Endodermal cell (in vitro differentiated cells): ENCODE measurements at regions not wholly inside any gene's neighbourhood (a gene's known extent, or its start where the extent isn't known, plus 50 kb on each side); places are given as distances from the start of the nearest gene placed in this dataset.

Experiments used
- DNase-seq: peaks from one replicate; pipeline ENCODE4 v3.0.0-alpha.2; 2017
- H3K27ac ChIP-seq: 2 replicates; pipeline ENCODE4 v1.5.1; 2013; ENCODE audit warnings: mild to moderate bottlenecking, low read depth, low read length, moderate library complexity
- H3K27me3 ChIP-seq: 2 replicates; pipeline ENCODE4 v1.6.1; 2013; ENCODE audit warnings: mild to moderate bottlenecking, low read length, moderate library complexity; ENCODE audit not compliant: insufficient read depth, control insufficient read depth, poor library complexity, severe bottlenecking
- H3K36me3 ChIP-seq: 2 replicates; pipeline ENCODE4 v1.7.0; 2013; ENCODE audit warnings: mild to moderate bottlenecking, low read length, moderate library complexity; ENCODE audit not compliant: control insufficient read depth, insufficient read depth
- H3K4me1 ChIP-seq: one replicate; pipeline ENCODE4 v1.7.0; 2013; ENCODE audit warnings: low read length; ENCODE audit not compliant: control insufficient read depth, insufficient read depth
- H3K4me3 ChIP-seq: 2 replicates; pipeline ENCODE4 v1.5.1; 2013; ENCODE audit warnings: mild to moderate bottlenecking, low read length, moderate library complexity
- H3K9ac ChIP-seq: 2 replicates; pipeline ENCODE4 v1.6.1; 2013; ENCODE audit warnings: mild to moderate bottlenecking, low read length, moderate library complexity; ENCODE audit not compliant: poor library complexity, severe bottlenecking; ENCODE audit errors: extremely low read depth
- H3K9me3 ChIP-seq: 2 replicates; pipeline ENCODE4 v1.6.1; 2013; ENCODE audit warnings: mild to moderate bottlenecking, low read length, moderate library complexity; ENCODE audit not compliant: control insufficient read depth
- H3K27ac Mint-ChIP-seq: 2 replicates; pipeline ENCODE4 v1.8.0; 2020; ENCODE audit warnings: mixed read lengths
- H3K27me3 Mint-ChIP-seq: 2 replicates; pipeline ENCODE4 v1.8.0; 2021; ENCODE audit warnings: mild to moderate bottlenecking, mixed read lengths; ENCODE audit not compliant: insufficient read depth
- H3K36me3 Mint-ChIP-seq: 2 replicates; pipeline ENCODE4 v1.8.0; 2020; ENCODE audit warnings: low read depth, mixed read lengths
- H3K4me1 Mint-ChIP-seq: 2 replicates; pipeline ENCODE4 v1.8.0; 2020; ENCODE audit warnings: mixed read lengths
- H3K4me3 Mint-ChIP-seq: 2 replicates; pipeline ENCODE4 v1.8.0; 2020; ENCODE audit warnings: mild to moderate bottlenecking, moderate library complexity, mixed read lengths
- H3K9me3 Mint-ChIP-seq: 2 replicates; pipeline ENCODE4 v1.8.0; 2020; ENCODE audit warnings: mild to moderate bottlenecking, mixed read lengths
- WGBS, 2 experiments: methylation state at CpG; one replicate each; pipeline versions ENCODE4 v1.1.5 to v1.1.7; 2013; ENCODE audit warnings: missing lambda C conversion rate in 2 of 2, mixed read lengths in 1 of 2; ENCODE audit not compliant: insufficient coverage in 1 of 2, insufficient read length in 1 of 2; 5-methylcytosine and 5-hydroxymethylcytosine counted together
- TF ChIP-seq, protein P1 (sequence below): fragments of 200-600 bp; sonication (generic); conservative IDR thresholded peaks from 2 replicates; pipeline ENCODE4 v1.5.0; 2021; ENCODE audit warnings: antibody characterized with exemption, mild to moderate bottlenecking

DNA sequence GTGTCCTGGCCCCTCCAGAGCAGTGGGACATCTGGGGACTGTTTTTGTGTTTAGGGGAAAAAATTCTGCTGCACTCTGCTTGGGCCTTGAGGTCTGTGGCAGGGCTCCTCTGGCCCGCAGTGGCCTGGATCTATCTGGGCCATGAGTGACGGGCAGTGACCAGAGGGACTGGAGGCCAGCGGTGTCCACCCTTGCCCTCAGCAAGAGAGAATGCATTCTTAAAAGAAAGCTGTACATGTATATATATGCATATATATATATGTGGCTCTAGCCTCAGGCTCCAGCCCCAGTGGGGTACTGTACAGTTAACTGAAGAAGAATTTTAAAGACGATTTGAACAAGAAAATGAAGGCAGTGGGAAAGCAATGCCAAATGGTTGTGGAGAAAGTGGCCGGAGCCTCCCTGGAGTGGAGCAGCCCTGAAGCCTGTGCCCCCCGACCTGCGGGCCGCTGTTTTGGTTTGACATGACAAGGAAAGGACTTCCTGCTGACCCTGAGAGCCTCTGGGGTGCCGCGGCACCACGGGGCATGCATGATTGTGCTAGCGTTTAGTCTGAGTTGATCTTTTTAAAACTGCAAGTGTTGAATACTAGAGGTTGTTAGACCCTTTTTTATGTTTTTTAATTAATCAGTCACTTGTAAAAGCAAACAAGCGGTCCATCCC lies 52.2 kb downstream of the PLXNA1 start:
- WGBS, 2 experiments = 94 to 98% methylated on average over 6 to 13 of the region's 13 CpGs
- H3K27ac ChIP-seq = peak overlapping the region; percentile 2
- H3K36me3 Mint-ChIP-seq = peaks cover 16% of the 10 kb centered on the region

DNA sequence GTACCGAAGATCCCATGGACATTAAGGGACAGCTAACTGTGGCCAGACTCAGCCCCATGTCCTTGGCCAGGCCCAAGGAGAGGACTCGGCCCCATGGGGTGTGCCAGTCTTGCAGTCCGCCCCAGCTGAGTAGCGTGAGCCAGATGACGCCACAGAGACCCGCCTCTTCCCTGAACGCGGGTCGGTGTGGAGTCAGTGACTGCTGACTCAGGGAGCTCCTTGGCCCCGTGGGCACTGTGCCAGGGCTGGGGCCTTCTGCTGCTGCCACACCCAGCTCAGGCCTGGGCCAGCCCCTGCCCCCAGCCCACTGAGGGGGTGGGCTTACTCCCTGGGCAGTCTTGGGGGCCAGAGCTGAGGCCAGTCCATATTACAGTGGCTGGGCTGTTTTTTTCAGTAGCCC lies 52.8 kb downstream of the PLXNA1 start:
- no peaks in the 10 kb centered on the region for H3K9me3 ChIP-seq
- Mint-ChIP-seq H3K36me3 (peaks cover 16% of the 10 kb centered on the region), H3K4me3 (no peak overlapping the region), H3K9me3 (no peaks in the 10 kb centered on the region), H3K27me3 (no peaks in the 10 kb centered on the region), H3K27ac (no peak overlapping the region), H3K4me1 (no peaks in the 10 kb centered on the region)
- H3K36me3 ChIP-seq = peaks cover 23% of the 10 kb centered on the region
- H3K4me1 ChIP-seq = no peaks in the 10 kb centered on the region
- H3K27ac ChIP-seq = no peak overlapping the region
- no peak overlapping the region for H3K4me3 ChIP-seq
- no peak for DNase-seq
- no peak overlapping the region for H3K9ac ChIP-seq
- no peaks in the 10 kb centered on the region for H3K27me3 ChIP-seq
- WGBS, 2 experiments = 91% methylated on average over 10 of the region's 10 CpGs
- TF ChIP-seq, protein P1, sequence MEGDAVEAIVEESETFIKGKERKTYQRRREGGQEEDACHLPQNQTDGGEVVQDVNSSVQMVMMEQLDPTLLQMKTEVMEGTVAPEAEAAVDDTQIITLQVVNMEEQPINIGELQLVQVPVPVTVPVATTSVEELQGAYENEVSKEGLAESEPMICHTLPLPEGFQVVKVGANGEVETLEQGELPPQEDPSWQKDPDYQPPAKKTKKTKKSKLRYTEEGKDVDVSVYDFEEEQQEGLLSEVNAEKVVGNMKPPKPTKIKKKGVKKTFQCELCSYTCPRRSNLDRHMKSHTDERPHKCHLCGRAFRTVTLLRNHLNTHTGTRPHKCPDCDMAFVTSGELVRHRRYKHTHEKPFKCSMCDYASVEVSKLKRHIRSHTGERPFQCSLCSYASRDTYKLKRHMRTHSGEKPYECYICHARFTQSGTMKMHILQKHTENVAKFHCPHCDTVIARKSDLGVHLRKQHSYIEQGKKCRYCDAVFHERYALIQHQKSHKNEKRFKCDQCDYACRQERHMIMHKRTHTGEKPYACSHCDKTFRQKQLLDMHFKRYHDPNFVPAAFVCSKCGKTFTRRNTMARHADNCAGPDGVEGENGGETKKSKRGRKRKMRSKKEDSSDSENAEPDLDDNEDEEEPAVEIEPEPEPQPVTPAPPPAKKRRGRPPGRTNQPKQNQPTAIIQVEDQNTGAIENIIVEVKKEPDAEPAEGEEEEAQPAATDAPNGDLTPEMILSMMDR = no peak

More for the DNA sequence above, 52.2 kb downstream of the PLXNA1 start:
- no peak for DNase-seq
- no peak overlapping the region for H3K4me3 Mint-ChIP-seq
- no peak overlapping the region for H3K27ac Mint-ChIP-seq
- H3K27me3 ChIP-seq = no peaks in the 10 kb centered on the region
- no peak overlapping the region for H3K4me3 ChIP-seq
- H3K27me3 Mint-ChIP-seq = no peaks in the 10 kb centered on the region
- TF ChIP-seq, protein P1 = no peak
- H3K9ac ChIP-seq = no peak overlapping the region
- no peaks in the 10 kb centered on the region for H3K4me1 Mint-ChIP-seq
- H3K36me3 ChIP-seq = peaks cover 28% of the 10 kb centered on the region
- no peaks in the 10 kb centered on the region for H3K4me1 ChIP-seq
- no peaks in the 10 kb centered on the region for H3K9me3 Mint-ChIP-seq
- H3K9me3 ChIP-seq = no peaks in the 10 kb centered on the region

DNA sequence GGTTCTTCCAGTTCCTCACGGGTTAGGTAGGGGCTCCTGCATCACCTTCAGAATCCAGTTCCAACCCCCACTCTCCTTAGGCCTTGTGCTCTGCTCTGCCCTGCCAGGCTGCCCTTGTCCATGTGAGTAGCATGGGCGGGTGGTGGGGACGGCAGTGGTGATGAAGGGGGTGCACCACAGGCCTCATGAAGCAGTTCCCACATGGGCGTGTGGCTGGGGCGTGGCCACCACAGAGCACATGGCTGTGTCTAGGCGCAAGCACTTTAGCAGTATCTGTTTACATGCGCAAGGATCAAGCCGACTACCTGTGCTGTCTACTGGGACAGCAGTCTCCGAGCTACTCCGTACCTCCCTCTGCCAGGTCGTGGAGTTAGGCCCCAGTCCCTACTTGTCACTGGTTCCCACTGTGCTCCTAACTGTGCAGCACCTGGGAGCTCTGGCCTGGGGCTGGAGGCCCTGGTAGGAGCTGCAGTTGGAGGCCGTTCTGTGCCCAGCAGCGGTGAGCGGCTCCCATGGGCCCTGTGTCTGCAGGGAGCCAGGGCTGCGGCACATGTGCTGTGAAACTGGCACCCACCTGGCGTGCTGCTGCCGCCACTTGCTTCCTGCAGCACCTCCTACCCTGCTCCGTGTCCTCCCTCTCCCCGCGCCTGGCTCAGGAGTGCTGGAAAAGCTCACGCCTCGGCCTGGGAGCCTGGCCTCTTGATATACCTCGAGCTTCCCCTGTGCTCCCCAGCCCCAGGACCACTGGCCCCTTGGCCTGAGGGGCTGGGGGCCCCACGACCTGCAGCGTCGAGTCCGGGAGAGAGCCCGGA lies 53.5 kb downstream of the PLXNA1 start:
- Mint-ChIP-seq H3K4me1 (no peaks in the 10 kb centered on the region), H3K36me3 (peaks cover 15% of the 10 kb centered on the region), H3K27me3 (no peaks in the 10 kb centered on the region), H3K9me3 (no peaks in the 10 kb centered on the region), H3K4me3 (no peak overlapping the region), H3K27ac (no peak overlapping the region)
- H3K4me3 ChIP-seq = no peak overlapping the region
- no peaks in the 10 kb centered on the region for H3K27me3 ChIP-seq
- H3K9me3 ChIP-seq = no peaks in the 10 kb centered on the region
- TF ChIP-seq, protein P1 = no peak
- no peak overlapping the region for H3K27ac ChIP-seq
- peaks cover 16% of the 10 kb centered on the region for H3K36me3 ChIP-seq
- H3K4me1 ChIP-seq = no peaks in the 10 kb centered on the region
- no peak overlapping the region for H3K9ac ChIP-seq
- WGBS, 2 experiments = 95 to 96% methylated on average over 20 to 28 of the region's 28 CpGs
- DNase-seq = no peak
